IPS-18a (cell line): ENCODE measurements at regions not wholly inside any gene's neighbourhood (a gene's known extent, or its start where the extent isn't known, plus 50 kb on each side); places are given as distances from the start of the nearest gene placed in this dataset.

Experiments used
- H3K27ac ChIP-seq: one replicate; pipeline ENCODE4 v1.5.1; 2013; ENCODE audit warnings: low read length
- H3K27me3 ChIP-seq: one replicate; pipeline ENCODE4 v1.6.1; 2013; ENCODE audit warnings: mild to moderate bottlenecking, low read length; ENCODE audit not compliant: control insufficient read depth, insufficient read depth
- H3K36me3 ChIP-seq: one replicate; pipeline ENCODE4 v1.6.1; 2013; ENCODE audit warnings: low read depth, low read length; ENCODE audit not compliant: control insufficient read depth
- H3K4me1 ChIP-seq: one replicate; pipeline ENCODE4 v1.6.1; 2013; ENCODE audit warnings: low read depth, low read length; ENCODE audit not compliant: control insufficient read depth
- H3K4me3 ChIP-seq: one replicate; pipeline ENCODE4 v1.5.1; 2013; ENCODE audit warnings: low read length
- H3K9ac ChIP-seq: one replicate; pipeline ENCODE4 v1.6.1; 2013; ENCODE audit warnings: mild to moderate bottlenecking, low read length, moderate library complexity
- H3K9me3 ChIP-seq: one replicate; pipeline ENCODE4 v1.6.1; 2013; ENCODE audit warnings: low read depth, low read length; ENCODE audit not compliant: control insufficient read depth

GRCh38 chr2:222057347-222058073 is 241.3 kb downstream of the PAX3 start:
- H3K27me3 ChIP-seq = peaks cover 67% of the 10 kb centered on the region
- no peaks in the 10 kb centered on the region for H3K9me3 ChIP-seq

GRCh38 chr2:222055328-222055727 is 243.5 kb downstream of the PAX3 start:
- H3K36me3 ChIP-seq = no peaks in the 10 kb centered on the region

More at GRCh38 chr2:222057347-222058073, 241.3 kb downstream of the PAX3 start:
- H3K9ac ChIP-seq = no peak overlapping the region
- no peak overlapping the region for H3K27ac ChIP-seq
- no peaks in the 10 kb centered on the region for H3K36me3 ChIP-seq
- H3K4me3 ChIP-seq = no peak overlapping the region
- peaks cover 24% of the 10 kb centered on the region for H3K4me1 ChIP-seq

GRCh38 chr2:222054813-222055212 is 244.0 kb downstream of the PAX3 start:
- no peak overlapping the region for H3K9ac ChIP-seq
- H3K36me3 ChIP-seq = no peaks in the 10 kb centered on the region
- H3K9me3 ChIP-seq = no peaks in the 10 kb centered on the region
- H3K27me3 ChIP-seq = peaks cover 94% of the 10 kb centered on the region
- peaks cover 22% of the 10 kb centered on the region for H3K4me1 ChIP-seq
- no peak overlapping the region for H3K4me3 ChIP-seq
- no peak overlapping the region for H3K27ac ChIP-seq

More at GRCh38 chr2:222055328-222055727, 243.5 kb downstream of the PAX3 start:
- Histone ChIP-seq H3K4me3 (no peak overlapping the region), H3K9me3 (no peaks in the 10 kb centered on the region), H3K27me3 (peaks cover 89% of the 10 kb centered on the region), H3K4me1 (peaks cover 23% of the 10 kb centered on the region), H3K9ac (no peak overlapping the region), H3K27ac (no peak overlapping the region)

GRCh38 chr2:222052934-222053367 is 245.8 kb downstream of the PAX3 start:
- Histone ChIP-seq H3K4me1 (peaks cover 22% of the 10 kb centered on the region), H3K27me3 (peaks cover 89% of the 10 kb centered on the region)

GRCh38 chr2:222050981-222051380 is 247.8 kb downstream of the PAX3 start:
- no peak overlapping the region for H3K9ac ChIP-seq
- peaks cover 82% of the 10 kb centered on the region for H3K27me3 ChIP-seq
- peaks cover 19% of the 10 kb centered on the region for H3K4me1 ChIP-seq

More at GRCh38 chr2:222052934-222053367, 245.8 kb downstream of the PAX3 start:
- H3K36me3 ChIP-seq = no peaks in the 10 kb centered on the region
- no peaks in the 10 kb centered on the region for H3K9me3 ChIP-seq
- H3K27ac ChIP-seq = no peak overlapping the region
- peak overlapping the region; percentile 28 for H3K4me3 ChIP-seq
- no peak overlapping the region for H3K9ac ChIP-seq

GRCh38 chr2:222049946-222050345 is 248.9 kb downstream of the PAX3 start:
- Histone ChIP-seq H3K36me3 (no peaks in the 10 kb centered on the region), H3K9me3 (no peaks in the 10 kb centered on the region), H3K4me3 (no peak overlapping the region), H3K27ac (no peak overlapping the region), H3K4me1 (peaks cover 18% of the 10 kb centered on the region), H3K9ac (no peak overlapping the region), H3K27me3 (peaks cover 72% of the 10 kb centered on the region)

More at GRCh38 chr2:222050981-222051380, 247.8 kb downstream of the PAX3 start:
- Histone ChIP-seq H3K9me3 (no peaks in the 10 kb centered on the region), H3K36me3 (no peaks in the 10 kb centered on the region), H3K4me3 (no peak overlapping the region), H3K27ac (no peak overlapping the region)

- Histone ChIP-seq H3K9me3 (no peaks in the 10 kb centered on the region), H3K27me3 (peaks cover 17% of the 10 kb centered on the region), H3K4me1 (no peaks in the 10 kb centered on the region), H3K27ac (no peak overlapping the region), H3K9ac (no peak overlapping the region), H3K4me3 (no peak overlapping the region), H3K36me3 (no peaks in the 10 kb centered on the region)
Measured at GRCh38 chr2:222043897-222044296, 254.9 kb downstream of the PAX3 start.

GRCh38 chr2:222042666-222043065 is 256.1 kb downstream of the PAX3 start:
- H3K4me1 ChIP-seq = no peaks in the 10 kb centered on the region
- peaks cover 10% of the 10 kb centered on the region for H3K27me3 ChIP-seq
- H3K4me3 ChIP-seq = no peak overlapping the region
- no peak overlapping the region for H3K9ac ChIP-seq
- no peak overlapping the region for H3K27ac ChIP-seq
- H3K36me3 ChIP-seq = no peaks in the 10 kb centered on the region
- H3K9me3 ChIP-seq = no peaks in the 10 kb centered on the region

GRCh38 chr2:222040333-222040732 is 258.5 kb downstream of the PAX3 start:
- no peaks in the 10 kb centered on the region for H3K27me3 ChIP-seq
- H3K4me1 ChIP-seq = no peaks in the 10 kb centered on the region
- no peak overlapping the region for H3K27ac ChIP-seq
- no peaks in the 10 kb centered on the region for H3K36me3 ChIP-seq
- no peak overlapping the region for H3K4me3 ChIP-seq
- H3K9me3 ChIP-seq = no peaks in the 10 kb centered on the region
- H3K9ac ChIP-seq = no peak overlapping the region

GRCh38 chr2:222039821-222040220 is 259.0 kb downstream of the PAX3 start:
- Histone ChIP-seq H3K4me3 (no peak overlapping the region), H3K4me1 (no peaks in the 10 kb centered on the region), H3K27me3 (no peaks in the 10 kb centered on the region), H3K9ac (no peak overlapping the region), H3K36me3 (no peaks in the 10 kb centered on the region), H3K27ac (no peak overlapping the region), H3K9me3 (no peaks in the 10 kb centered on the region)

- no peak overlapping the region for H3K27ac ChIP-seq
- no peaks in the 10 kb centered on the region for H3K27me3 ChIP-seq
- no peak overlapping the region for H3K9ac ChIP-seq
- no peak overlapping the region for H3K4me3 ChIP-seq
- H3K4me1 ChIP-seq = no peaks in the 10 kb centered on the region
- H3K9me3 ChIP-seq = no peaks in the 10 kb centered on the region
- H3K36me3 ChIP-seq = no peaks in the 10 kb centered on the region
Measured at GRCh38 chr2:222038067-222038802, 260.6 kb downstream of the PAX3 start.
